PC-3 (cell line): ENCODE measurements at regions not wholly inside any gene's neighbourhood (a gene's known extent, or its start where the extent isn't known, plus 50 kb on each side); places are given as distances from the start of the nearest gene placed in this dataset.

Source experiments
- ATAC-seq: fragments of 200-7000 bp; cut with Tn5 transposase; 2 replicates; pipeline ENCODE4 v1.9.1; 2020; ENCODE audit warnings: mild to moderate bottlenecking, moderate library complexity
- BruUV-seq: library from RNA; stranded (reverse); fragments of 400-500 nt; replicated peaks from 2 replicates; lab custom pipeline; 2021; lab: Mats Ljungman, UMichigan
- CTCF ChIA-PET: fragments of 300-600 bp; sonication (Branson Sonifier 250); formaldehyde crosslinking; loops from one replicate; lab custom pipeline; 2022; ENCODE audit warnings: antibody characterized with exemption; lab: Charles Lee
- POLR2A ChIA-PET: fragments of 300-600 bp; sonication (Branson Sonifier 250); formaldehyde crosslinking; loops from one replicate; lab custom pipeline; 2022; ENCODE audit warnings: antibody characterized with exemption; ENCODE audit not compliant: unreplicated experiment; lab: Charles Lee
- DNase-seq: peaks from one replicate; pipeline ENCODE4 v3.0.0-alpha.2; 2015
- H2AFZ ChIP-seq: fragments of 300-600 bp; sonication (generic); 2 replicates; pipeline ENCODE4 v1.6.0; 2016; ENCODE audit warnings: antibody characterized with exemption, low read length
- H3F3A ChIP-seq: fragments of 300-600 bp; sonication (generic); one replicate; pipeline ENCODE4 v1.6.0; 2017; ENCODE audit warnings: antibody characterized with exemption, low read length, control low read depth, mild to moderate bottlenecking; ENCODE audit not compliant: unreplicated experiment
- H3K27ac ChIP-seq: fragments of 300-600 bp; sonication (generic); 2 replicates; pipeline ENCODE4 v1.5.1; 2016; ENCODE audit warnings: mild to moderate bottlenecking, low read length
- H3K27me3 ChIP-seq: fragments of 300-600 bp; sonication (generic); 2 replicates; pipeline ENCODE4 v1.6.1; 2016; ENCODE audit warnings: low read length, mixed read lengths
- H3K36me3 ChIP-seq: fragments of 300-600 bp; sonication (generic); 2 replicates; pipeline ENCODE4 v1.6.1; 2016; ENCODE audit warnings: low read depth, mixed run types, low read length, mixed read lengths
- H3K4me1 ChIP-seq: fragments of 300-600 bp; sonication (generic); 2 replicates; pipeline ENCODE4 v1.5.1; 2016; ENCODE audit warnings: low read length; ENCODE audit not compliant: insufficient read depth
- H3K4me2 ChIP-seq: fragments of 300-600 bp; sonication (generic); 2 replicates; pipeline ENCODE4 v1.6.0; 2016; ENCODE audit warnings: low read length
- H3K4me3 ChIP-seq: fragments of 300-600 bp; sonication (generic); 2 replicates; pipeline ENCODE4 v1.5.1; 2016; ENCODE audit warnings: mild to moderate bottlenecking, low read length, mixed read lengths
- H3K79me2 ChIP-seq: fragments of 300-600 bp; sonication (generic); 2 replicates; pipeline ENCODE4 v1.6.1; 2017; ENCODE audit warnings: low read length, mixed read lengths
- H3K9ac ChIP-seq: fragments of 300-600 bp; sonication (generic); 2 replicates; pipeline ENCODE4 v1.6.0; 2016; ENCODE audit warnings: mild to moderate bottlenecking, low read length
- H3K9me2 ChIP-seq: fragments of 300-600 bp; sonication (generic); replicated peaks from 2 replicates; pipeline ENCODE4 v1.6.1; 2016; ENCODE audit warnings: mixed run types, low read length, mixed read lengths
- H3K9me3 ChIP-seq: fragments of 300-600 bp; sonication (generic); 2 replicates; pipeline ENCODE4 v1.6.1; 2016; ENCODE audit warnings: low read length, mixed read lengths
- H4K20me1 ChIP-seq: fragments of 300-600 bp; sonication (generic); 2 replicates; pipeline ENCODE4 v1.6.1; 2016; ENCODE audit warnings: low read length, mixed read lengths
- EZH2 ChIP-seq: fragments of 300-600 bp; sonication (generic); IDR thresholded peaks from one replicate; pipeline ENCODE4 v1.6.1; 2017; ENCODE audit warnings: antibody characterized with exemption, mild to moderate bottlenecking, low read length; ENCODE audit not compliant: unreplicated experiment
- EZH2phosphoT487 ChIP-seq: fragments of 300-600 bp; sonication (generic); IDR thresholded peaks from 2 replicates; pipeline ENCODE4 v1.6.1; 2018; ENCODE audit warnings: mild to moderate bottlenecking, antibody characterized with exemption, low read length, borderline replicate concordance
- intact Hi-C: fragments of 100-400 bp; cut with micrococcal nuclease; formaldehyde crosslinking; loops from 2 replicates; pipeline ENCODE4 v1.9.0; 2023
- TF ChIP-seq, protein P1 (sequence below): fragments of 300-600 bp; sonication (generic); conservative IDR thresholded peaks from 2 replicates; pipeline ENCODE4 v1.5.1; 2017; ENCODE audit warnings: antibody characterized with exemption, low read depth, mild to moderate bottlenecking, low read length

DNA sequence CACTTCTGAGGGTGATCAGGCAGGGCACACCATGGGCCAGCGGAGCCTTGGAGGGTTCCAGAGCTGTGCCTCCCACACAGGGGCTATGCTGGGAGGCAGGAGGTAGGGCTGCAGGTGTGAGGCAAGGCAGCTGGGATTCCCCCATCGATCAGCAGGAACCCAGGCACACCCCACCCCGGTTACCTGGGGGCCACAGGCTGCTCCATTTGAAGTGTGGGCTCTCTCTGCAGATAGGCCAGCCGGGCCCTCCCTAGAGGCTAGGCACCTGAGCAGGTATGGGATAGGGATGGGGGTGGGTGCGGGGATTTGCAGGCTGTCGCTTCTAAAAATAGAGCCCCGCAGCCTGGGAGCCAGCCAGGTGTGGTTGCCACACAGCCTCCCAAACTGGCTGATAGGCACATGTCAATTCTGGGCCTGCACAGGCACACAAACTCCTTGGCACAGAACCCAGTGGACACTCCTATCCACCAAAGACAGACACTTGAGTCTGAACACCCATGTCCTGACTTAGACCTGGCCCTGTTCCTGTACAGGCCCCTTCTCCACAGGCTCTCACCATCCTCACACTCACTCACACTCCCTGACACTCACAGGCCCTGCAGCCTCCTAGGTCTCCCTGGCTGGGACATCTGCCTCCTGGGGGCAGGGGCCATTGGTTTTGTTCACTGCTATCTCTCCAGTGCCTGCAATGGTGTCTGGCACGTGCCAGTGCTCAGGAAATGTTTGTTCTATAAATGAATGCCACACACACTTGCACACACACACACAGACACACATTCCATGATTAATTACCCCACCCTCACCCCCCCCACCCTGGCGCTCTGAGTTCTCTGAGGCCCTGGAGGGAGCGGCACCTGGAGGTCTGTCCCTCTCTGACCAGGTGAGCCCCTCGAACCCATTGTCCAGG, 73.4 kb downstream of the ZFP36L2 start:
- ChIA-PET POLR2A (no interaction called here), CTCF (no interaction called here)
- no peak overlapping the region for H3K9ac ChIP-seq
- TF ChIP-seq EZH2phosphoT487 (no peak), EZH2 (no peak)
- TF ChIP-seq, protein P1, sequence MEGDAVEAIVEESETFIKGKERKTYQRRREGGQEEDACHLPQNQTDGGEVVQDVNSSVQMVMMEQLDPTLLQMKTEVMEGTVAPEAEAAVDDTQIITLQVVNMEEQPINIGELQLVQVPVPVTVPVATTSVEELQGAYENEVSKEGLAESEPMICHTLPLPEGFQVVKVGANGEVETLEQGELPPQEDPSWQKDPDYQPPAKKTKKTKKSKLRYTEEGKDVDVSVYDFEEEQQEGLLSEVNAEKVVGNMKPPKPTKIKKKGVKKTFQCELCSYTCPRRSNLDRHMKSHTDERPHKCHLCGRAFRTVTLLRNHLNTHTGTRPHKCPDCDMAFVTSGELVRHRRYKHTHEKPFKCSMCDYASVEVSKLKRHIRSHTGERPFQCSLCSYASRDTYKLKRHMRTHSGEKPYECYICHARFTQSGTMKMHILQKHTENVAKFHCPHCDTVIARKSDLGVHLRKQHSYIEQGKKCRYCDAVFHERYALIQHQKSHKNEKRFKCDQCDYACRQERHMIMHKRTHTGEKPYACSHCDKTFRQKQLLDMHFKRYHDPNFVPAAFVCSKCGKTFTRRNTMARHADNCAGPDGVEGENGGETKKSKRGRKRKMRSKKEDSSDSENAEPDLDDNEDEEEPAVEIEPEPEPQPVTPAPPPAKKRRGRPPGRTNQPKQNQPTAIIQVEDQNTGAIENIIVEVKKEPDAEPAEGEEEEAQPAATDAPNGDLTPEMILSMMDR, result no peak
- no peak overlapping the region for H2AFZ ChIP-seq
- ATAC-seq, result no peak
- H3K4me1 ChIP-seq, result peaks cover 7% of the 10 kb centered on the region
- H3K4me2 ChIP-seq, result no peak overlapping the region
- no peaks in the 10 kb centered on the region for H3K36me3 ChIP-seq
- no peaks in the 10 kb centered on the region for H3K79me2 ChIP-seq
- H3K27me3 ChIP-seq, result no peaks in the 10 kb centered on the region
- BruUV-seq, result no TSS peak
- H3K4me3 ChIP-seq, result no peak overlapping the region
- intact Hi-C loops, result no loop called here
- no peaks in the 10 kb centered on the region for H4K20me1 ChIP-seq
- DNase-seq, result no peak
- no peaks in the 10 kb centered on the region for H3K9me2 ChIP-seq
- no peak overlapping the region for H3K27ac ChIP-seq
- H3F3A ChIP-seq, result no peaks in the 10 kb centered on the region
- H3K9me3 ChIP-seq, result no peaks in the 10 kb centered on the region

DNA sequence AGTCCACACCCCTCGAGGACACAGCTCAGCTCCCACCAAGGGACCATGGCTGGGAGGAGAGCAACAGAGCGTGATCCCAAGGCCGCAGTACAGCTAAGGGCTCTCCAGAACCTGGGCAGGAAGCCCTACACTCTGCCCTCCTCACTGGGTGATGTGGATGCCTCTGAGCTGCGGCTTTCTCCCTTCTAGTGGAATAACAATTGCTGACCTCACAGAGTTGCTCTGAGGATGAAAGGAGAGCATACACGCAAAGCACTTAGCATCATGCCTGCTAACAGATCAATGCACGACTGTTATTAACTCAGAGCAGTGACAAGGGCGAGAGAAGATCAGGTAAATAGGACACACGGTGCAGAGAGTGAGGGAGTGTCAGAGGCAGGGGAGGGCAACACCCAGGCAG, 74.2 kb downstream of the ZFP36L2 start:
- POLR2A ChIA-PET, result no interaction called here
- no peak for ATAC-seq

More for the DNA sequence above, 74.2 kb downstream of the ZFP36L2 start:
- Histone ChIP-seq H3K36me3 (no peaks in the 10 kb centered on the region), H3K9me3 (no peaks in the 10 kb centered on the region), H3K4me1 (no peaks in the 10 kb centered on the region), H3K27ac (no peak overlapping the region), H2AFZ (no peak overlapping the region), H3K4me2 (no peak overlapping the region), H3K9me2 (no peaks in the 10 kb centered on the region), H3F3A (no peaks in the 10 kb centered on the region), H4K20me1 (no peaks in the 10 kb centered on the region), H3K9ac (no peak overlapping the region), H3K27me3 (no peaks in the 10 kb centered on the region), H3K4me3 (no peak overlapping the region), H3K79me2 (no peaks in the 10 kb centered on the region)
- TF ChIP-seq, protein P1, result no peak
- TF ChIP-seq EZH2phosphoT487, result no peak
- no peak for DNase-seq
- CTCF ChIA-PET, result no interaction called here
- intact Hi-C loops, result no loop called here
- no TSS peak for BruUV-seq
